ENCODE measurements at regions not wholly inside any gene's neighbourhood (a gene's known extent, or its start where the extent isn't known, plus 50 kb on each side); places are given as distances from the start of the nearest gene placed in this dataset.

- Histone ChIP-seq H3K4me1 (replicated peaks; ENCODE audit: insufficient read depth) (no peaks in the 10 kb centered on the region), H2AFZ (no peak overlapping the region), H4K20me1 (ENCODE audit: insufficient read depth) (no peaks in the 10 kb centered on the region), H3K79me2 (ENCODE audit: low read depth) (no peaks in the 10 kb centered on the region), H3K9me2 (ENCODE audit: insufficient read depth) (peaks cover 4% of the 10 kb centered on the region; the same call in 1 of the 2 replicates), H3K9me3 (ENCODE audit: insufficient read depth, low read depth) (no peaks in the 10 kb centered on the region), H3F3A (ENCODE audit: insufficient read depth, low read depth) (no peaks in the 10 kb centered on the region), H3K27ac (no peak overlapping the region), H3K4me3 (no peak overlapping the region), H3K36me3 (ENCODE audit: low read depth) (no peaks in the 10 kb centered on the region), H3K4me2 (no peak overlapping the region), H3K27me3 (ENCODE audit: insufficient read depth, low read depth) (no peaks in the 10 kb centered on the region)
- BruUV-seq (replicated peaks), result no TSS peak
- TF ChIP-seq CTCF (conservative IDR thresholded peaks at IDR 0.05) (no peak), EZH2 (IDR thresholded peaks at IDR 0.05; ENCODE audit: low read depth) (no peak)
- no peak for DNase-seq
- intact Hi-C loops (cut with micrococcal nuclease; ENCODE audit: unreplicated experiment), result no loop called here
- ChIA-PET CTCF (no interaction called here), POLR2A (ENCODE audit: unreplicated experiment) (no interaction called here)
Measured at GRCh38 chr3:86739244-86739643, 251.7 kb downstream of the VGLL3 start.

GRCh38 chr3:86738684-86739083 lies 252.3 kb downstream of the VGLL3 start:
- POLR2A ChIA-PET (ENCODE audit: unreplicated experiment), result no interaction called here
- TF ChIP-seq EZH2 (IDR thresholded peaks at IDR 0.05; ENCODE audit: low read depth) (no peak), CTCF (conservative IDR thresholded peaks at IDR 0.05) (no peak)
- H3K4me3 ChIP-seq, result no peak overlapping the region
- H3K27ac ChIP-seq, result no peak overlapping the region
- no peak for DNase-seq
- H3K4me1 ChIP-seq (replicated peaks; ENCODE audit: insufficient read depth), result no peaks in the 10 kb centered on the region
- intact Hi-C loops (cut with micrococcal nuclease; ENCODE audit: unreplicated experiment), result no loop called here
- H3K9me2 ChIP-seq (ENCODE audit: insufficient read depth), result peaks cover 4% of the 10 kb centered on the region; the same call in 1 of the 2 replicates
- no peaks in the 10 kb centered on the region for H4K20me1 ChIP-seq (ENCODE audit: insufficient read depth)
- H3F3A ChIP-seq (ENCODE audit: insufficient read depth, low read depth), result no peaks in the 10 kb centered on the region
- H3K27me3 ChIP-seq (ENCODE audit: insufficient read depth, low read depth), result no peaks in the 10 kb centered on the region
- BruUV-seq (replicated peaks), result no TSS peak
- CTCF ChIA-PET, result no interaction called here
- no peak overlapping the region for H2AFZ ChIP-seq
- H3K4me2 ChIP-seq, result no peak overlapping the region
- H3K79me2 ChIP-seq (ENCODE audit: low read depth), result no peaks in the 10 kb centered on the region
- H3K36me3 ChIP-seq (ENCODE audit: low read depth), result no peaks in the 10 kb centered on the region
- no peaks in the 10 kb centered on the region for H3K9me3 ChIP-seq (ENCODE audit: insufficient read depth, low read depth)

GRCh38 chr3:86737517-86737916 lies 253.4 kb downstream of the VGLL3 start:
- Histone ChIP-seq H3K27ac (no peak overlapping the region), H3K4me3 (no peak overlapping the region), H3K27me3 (ENCODE audit: insufficient read depth, low read depth) (no peaks in the 10 kb centered on the region), H3K4me2 (no peak overlapping the region), H3F3A (ENCODE audit: insufficient read depth, low read depth) (no peaks in the 10 kb centered on the region), H2AFZ (no peak overlapping the region), H3K79me2 (ENCODE audit: low read depth) (no peaks in the 10 kb centered on the region), H3K4me1 (replicated peaks; ENCODE audit: insufficient read depth) (no peaks in the 10 kb centered on the region), H3K9me2 (ENCODE audit: insufficient read depth) (peaks cover 4% of the 10 kb centered on the region; the same call in 1 of the 2 replicates), H3K36me3 (ENCODE audit: low read depth) (no peaks in the 10 kb centered on the region), H4K20me1 (ENCODE audit: insufficient read depth) (no peaks in the 10 kb centered on the region), H3K9me3 (ENCODE audit: insufficient read depth, low read depth) (no peaks in the 10 kb centered on the region)
- TF ChIP-seq CTCF (conservative IDR thresholded peaks at IDR 0.05) (no peak), EZH2 (IDR thresholded peaks at IDR 0.05; ENCODE audit: low read depth) (no peak)
- ChIA-PET POLR2A (ENCODE audit: unreplicated experiment) (no interaction called here), CTCF (no interaction called here)
- no peak for DNase-seq
- BruUV-seq (replicated peaks), result no TSS peak
- intact Hi-C loops (cut with micrococcal nuclease; ENCODE audit: unreplicated experiment), result no loop called here
